ENCODE measurements at regions not wholly inside any gene's neighbourhood (a gene's known extent, or its start where the extent isn't known, plus 50 kb on each side); places are given as distances from the start of the nearest gene placed in this dataset.

DNA sequence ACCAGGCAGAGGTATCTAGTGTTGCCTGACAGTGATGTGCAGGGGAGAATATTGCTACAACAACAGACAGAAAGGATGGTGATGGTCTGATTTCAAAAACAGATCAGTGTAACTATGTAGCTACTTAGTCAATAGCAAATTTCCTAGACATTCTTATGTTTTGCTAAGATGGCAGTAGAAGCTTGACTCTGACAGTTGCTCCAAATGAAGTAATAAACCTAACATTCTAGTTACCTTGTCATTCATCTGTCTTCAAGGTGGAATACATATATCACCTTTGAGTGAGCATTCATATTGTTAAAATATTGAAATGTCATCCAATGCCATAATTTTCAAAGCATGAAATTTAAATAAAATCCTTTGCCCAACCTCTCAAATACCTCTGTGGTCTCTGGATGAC, 617.4 kb downstream of the USP25 start:
- TF ChIP-seq, protein P1, sequence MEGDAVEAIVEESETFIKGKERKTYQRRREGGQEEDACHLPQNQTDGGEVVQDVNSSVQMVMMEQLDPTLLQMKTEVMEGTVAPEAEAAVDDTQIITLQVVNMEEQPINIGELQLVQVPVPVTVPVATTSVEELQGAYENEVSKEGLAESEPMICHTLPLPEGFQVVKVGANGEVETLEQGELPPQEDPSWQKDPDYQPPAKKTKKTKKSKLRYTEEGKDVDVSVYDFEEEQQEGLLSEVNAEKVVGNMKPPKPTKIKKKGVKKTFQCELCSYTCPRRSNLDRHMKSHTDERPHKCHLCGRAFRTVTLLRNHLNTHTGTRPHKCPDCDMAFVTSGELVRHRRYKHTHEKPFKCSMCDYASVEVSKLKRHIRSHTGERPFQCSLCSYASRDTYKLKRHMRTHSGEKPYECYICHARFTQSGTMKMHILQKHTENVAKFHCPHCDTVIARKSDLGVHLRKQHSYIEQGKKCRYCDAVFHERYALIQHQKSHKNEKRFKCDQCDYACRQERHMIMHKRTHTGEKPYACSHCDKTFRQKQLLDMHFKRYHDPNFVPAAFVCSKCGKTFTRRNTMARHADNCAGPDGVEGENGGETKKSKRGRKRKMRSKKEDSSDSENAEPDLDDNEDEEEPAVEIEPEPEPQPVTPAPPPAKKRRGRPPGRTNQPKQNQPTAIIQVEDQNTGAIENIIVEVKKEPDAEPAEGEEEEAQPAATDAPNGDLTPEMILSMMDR (conservative IDR thresholded peaks at IDR 0.05) = no peak
- TF ChIP-seq ZFX (IDR thresholded peaks at IDR 0.05) = no peak

All from C4-2B (cell line).